ENCODE measurements at regions not wholly inside any gene's neighbourhood (a gene's known extent, or its start where the extent isn't known, plus 50 kb on each side); places are given as distances from the start of the nearest gene placed in this dataset.
"Not testable (repeated sequence)": the region's sequence is repeated elsewhere in the genome, so short reads cannot be mapped to it uniquely, and the experiment has no call there.

DNA sequence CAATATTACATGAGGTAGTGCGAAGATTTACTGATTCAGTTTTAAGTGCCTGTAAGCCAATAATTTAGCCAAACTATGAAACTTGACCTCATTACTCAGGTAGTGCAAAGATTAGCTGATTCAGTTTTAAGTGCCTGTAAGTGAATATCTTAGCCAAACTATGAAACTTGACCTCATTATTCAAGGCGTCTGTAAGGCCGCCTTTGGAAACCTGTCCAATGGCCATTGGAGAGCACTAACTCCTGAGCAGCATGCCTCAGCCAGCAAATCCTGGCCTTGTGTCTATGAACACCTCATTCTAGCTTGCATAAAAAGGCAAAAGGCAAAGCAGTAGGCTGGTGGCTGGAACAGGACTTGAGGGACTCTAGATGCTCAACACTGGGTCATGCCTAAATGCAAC lies 127.0 kb upstream of the GPR12 start:
- no peak for DNase-seq (ENCODE audit: low read depth)

- no peak for DNase-seq (ENCODE audit: low read depth)
These were observed 123.1 kb upstream of the GPR12 start for GRCh38 chr13:26883613-26884257.

DNA sequence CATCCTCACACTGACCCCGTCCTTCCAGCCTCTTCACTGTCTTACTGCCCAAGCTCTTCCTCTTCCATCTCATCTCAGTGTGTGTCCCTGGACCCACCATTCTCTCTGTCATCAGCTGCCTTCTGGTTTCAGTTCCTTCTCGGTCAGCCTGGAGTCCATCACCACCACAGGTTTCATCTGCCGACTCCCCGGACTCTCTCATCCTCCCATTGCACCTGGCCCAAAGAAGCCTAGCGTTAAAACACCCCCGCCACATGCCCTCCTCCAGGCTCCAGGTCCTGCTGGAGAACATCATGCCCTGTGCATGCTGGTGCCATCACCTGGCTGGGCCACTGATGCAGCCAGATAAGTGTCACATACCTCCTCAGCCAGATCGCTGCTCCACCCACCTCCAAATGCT lies 122.1 kb upstream of the GPR12 start:
- no peak for DNase-seq (ENCODE audit: low read depth)

GRCh38 chr13:26881154-26881553 lies 120.6 kb upstream of the GPR12 start:
- DNase-seq (ENCODE audit: low read depth), result no peak

- no peak for DNase-seq (ENCODE audit: low read depth)
These were observed 120.1 kb upstream of the GPR12 start for GRCh38 chr13:26880735-26881134.

DNA sequence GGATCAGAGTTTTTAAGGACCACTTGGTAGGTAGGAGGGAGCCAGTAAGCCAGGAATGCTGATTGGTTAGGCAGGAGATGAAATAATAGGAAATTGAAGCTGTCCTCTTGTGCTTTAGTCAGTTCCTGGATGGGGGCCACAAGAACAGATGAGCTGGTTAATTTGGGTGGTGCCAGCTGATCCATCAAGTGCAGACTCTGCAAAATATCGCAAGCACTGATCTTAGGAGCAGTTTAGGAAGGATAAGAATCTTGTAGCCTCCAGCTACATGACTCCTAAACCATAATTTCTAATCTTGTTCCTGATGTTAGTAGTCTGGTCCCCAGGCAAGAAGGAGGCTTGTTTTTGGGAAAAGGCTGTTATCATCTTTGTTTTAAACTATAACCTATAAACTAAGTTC lies 117.9 kb upstream of the GPR12 start:
- no peak for DNase-seq (ENCODE audit: low read depth)

DNA sequence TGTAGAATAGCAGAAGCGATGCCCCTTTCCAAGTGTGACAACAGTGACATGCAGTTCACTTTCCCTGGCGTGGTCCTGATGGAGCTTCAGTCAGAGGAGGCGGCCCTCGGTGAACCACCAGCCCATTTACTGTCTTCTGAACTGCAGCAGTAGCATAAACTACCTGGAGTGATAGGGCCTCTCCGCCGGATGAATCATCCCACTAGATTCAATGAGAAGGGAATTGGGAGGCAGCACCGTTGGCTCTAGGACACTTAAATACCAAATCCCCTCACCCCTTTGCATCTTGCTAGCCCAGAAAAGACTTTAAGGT lies 112.8 kb upstream of the GPR12 start:
- DNase-seq (ENCODE audit: low read depth), result no peak

GRCh38 chr13:26872525-26873385 lies 112.2 kb upstream of the GPR12 start:
- peak; percentile 8 for DNase-seq (ENCODE audit: low read depth)

GRCh38 chr13:26867451-26868091 lies 107.0 kb upstream of the GPR12 start:
- no peak for DNase-seq (ENCODE audit: low read depth)

GRCh38 chr13:26864576-26864975 lies 104.0 kb upstream of the GPR12 start:
- DNase-seq (ENCODE audit: low read depth), result no peak

DNA sequence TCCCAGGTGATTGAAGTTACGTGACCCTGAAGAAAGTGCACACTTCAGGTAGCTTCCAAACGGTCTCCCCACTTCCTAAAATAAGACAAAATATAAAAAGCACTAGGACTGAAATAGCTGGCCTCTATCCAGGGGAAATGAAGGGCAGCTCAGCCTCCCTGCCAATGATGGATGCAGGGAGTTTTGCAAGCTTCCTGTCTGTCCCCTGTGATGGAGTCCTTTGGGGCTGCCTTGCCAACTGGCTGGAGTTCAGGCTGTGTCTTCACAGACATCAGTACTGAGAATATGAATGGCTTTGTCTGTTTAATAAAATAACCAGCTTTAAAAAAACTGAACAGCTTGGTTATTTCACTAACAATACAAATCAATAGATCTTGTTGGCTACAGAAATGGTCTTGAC lies 101.4 kb upstream of the GPR12 start:
- no peak for DNase-seq (ENCODE audit: low read depth)

- no peak for DNase-seq (ENCODE audit: low read depth)
These were observed 95.3 kb upstream of the GPR12 start for GRCh38 chr13:26855921-26856320.

- no peak for DNase-seq (ENCODE audit: low read depth)
These were observed 94.5 kb upstream of the GPR12 start for GRCh38 chr13:26855071-26855470.

- DNase-seq (ENCODE audit: low read depth), result no peak
These were observed 92.7 kb upstream of the GPR12 start for GRCh38 chr13:26853323-26853722.

DNA sequence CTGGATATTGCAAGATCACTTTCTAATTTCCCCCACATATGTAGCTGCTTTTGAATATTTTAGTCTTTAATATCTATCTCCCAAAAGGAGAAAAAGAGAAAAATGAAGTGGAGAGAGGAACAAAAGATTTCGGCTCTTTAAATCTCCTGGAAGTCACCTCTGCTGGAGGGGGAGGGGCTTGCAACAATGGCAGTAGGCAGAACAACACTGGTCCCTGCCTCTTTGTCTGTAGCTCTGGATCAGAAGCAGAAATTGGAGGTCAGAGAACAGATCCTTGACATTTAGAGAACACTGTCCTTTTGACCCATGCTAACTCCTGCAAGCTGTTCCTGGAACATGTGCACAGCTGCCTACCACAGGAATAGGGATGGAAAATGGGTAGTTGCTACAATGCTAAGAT lies 86.7 kb upstream of the GPR12 start:
- DNase-seq (ENCODE audit: low read depth), result no peak

DNA sequence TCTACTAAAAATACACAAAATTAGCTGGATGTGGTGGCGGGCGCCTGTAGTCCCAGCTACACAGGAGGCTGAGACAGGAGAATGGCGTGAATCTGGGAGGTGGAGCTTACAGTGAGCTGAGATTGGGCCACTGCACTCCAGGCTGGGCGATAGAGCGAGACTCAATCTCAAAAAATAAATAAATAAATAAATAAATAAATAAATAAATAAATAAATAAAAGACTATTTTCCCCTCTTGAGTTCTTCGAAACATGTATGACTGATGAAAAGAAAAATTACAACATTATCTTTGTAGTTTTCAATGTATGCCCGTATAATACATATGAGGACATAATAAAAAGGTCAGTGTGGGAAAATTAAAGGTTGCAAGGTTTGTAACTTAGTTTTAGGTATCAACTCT lies 84.5 kb upstream of the GPR12 start:
- DNase-seq (ENCODE audit: low read depth), result not testable (repeated sequence)

DNA sequence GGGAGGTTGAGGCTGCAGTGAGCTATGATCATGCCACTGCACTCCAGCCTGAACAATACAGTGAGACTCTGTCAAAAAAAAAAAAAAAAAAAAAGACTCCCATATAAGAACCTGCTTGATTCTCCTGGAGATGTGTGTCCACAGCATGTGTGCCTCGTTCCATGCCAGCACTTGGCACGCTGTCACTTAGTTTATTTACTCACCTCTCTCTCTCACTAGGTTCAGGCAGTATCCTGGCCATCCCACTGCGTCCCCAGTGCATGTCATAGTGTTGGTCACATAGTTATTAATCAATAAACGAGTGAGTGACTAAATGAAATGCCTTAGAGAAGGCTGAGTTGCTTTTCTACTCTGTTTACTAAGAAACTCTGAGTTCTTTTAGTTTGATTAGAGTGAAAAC lies 79.1 kb upstream of the GPR12 start:
- DNase-seq (ENCODE audit: low read depth), result no peak

DNA sequence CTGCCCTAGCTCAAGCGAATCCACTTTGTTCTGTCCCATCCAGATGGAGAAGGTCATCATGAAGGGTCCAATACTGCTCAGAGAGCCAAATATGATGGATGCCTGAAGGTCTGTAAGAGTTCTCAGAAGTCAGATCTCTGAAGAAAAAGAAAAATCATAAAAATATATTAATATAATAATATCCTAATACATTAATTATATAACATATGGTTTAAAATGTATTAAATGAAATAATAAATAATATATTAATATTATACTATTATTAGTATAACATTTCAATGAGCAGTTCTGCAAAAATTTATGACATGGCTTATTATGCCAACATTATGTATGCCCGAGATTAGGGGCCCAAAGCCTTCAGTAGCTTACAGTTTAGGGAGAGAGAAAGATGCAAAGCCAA lies 78.2 kb upstream of the GPR12 start:
- DNase-seq (ENCODE audit: low read depth), result no peak

DNA sequence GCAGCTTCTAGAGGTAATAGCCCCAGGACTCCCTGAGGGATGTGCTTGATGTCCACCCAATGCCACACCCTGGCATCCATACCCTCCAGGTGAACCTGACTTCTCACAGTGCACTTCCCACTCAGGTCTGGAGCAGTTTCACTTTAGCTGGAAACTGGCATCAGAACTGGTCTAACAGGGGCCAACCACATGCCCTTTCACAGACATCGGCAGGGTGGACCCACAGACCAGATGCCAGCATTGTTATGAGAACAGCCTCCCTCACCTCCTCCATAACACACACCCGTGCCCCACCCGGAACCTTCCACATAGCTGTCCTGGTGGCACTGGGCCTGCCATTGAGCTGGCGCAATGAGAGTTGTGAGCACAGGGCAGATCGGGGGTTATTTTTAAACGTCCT lies 77.4 kb upstream of the GPR12 start:
- no peak for DNase-seq (ENCODE audit: low read depth)

- DNase-seq (ENCODE audit: low read depth), result no peak
These were observed 76.5 kb upstream of the GPR12 start for GRCh38 chr13:26837102-26837501.

DNA sequence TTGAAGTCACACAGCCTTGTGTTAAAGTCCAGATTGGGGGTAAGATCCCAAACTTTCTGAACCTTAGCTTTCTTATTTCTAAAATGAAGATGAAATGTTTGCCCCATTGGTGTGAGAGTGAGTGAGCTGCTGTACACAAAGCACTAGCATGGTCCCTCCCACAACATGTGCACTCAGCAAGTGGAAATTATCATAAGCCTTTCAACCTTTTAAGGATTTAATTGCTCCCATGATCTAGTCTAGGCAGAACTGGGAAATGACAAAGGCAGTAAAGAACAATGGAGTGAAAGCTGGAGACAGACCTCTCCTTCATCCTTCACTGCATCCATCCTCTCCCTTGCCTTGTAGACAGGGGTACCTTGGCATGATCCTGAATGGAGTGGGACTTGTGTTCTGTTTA lies 76.0 kb upstream of the GPR12 start:
- no peak for DNase-seq (ENCODE audit: low read depth)

- DNase-seq (ENCODE audit: low read depth), result no peak
These were observed 74.1 kb upstream of the GPR12 start for GRCh38 chr13:26834646-26835045.

- DNase-seq (ENCODE audit: low read depth), result no peak
These were observed 70.8 kb upstream of the GPR12 start for GRCh38 chr13:26831336-26831908.

All from stimulated activated CD8-positive, alpha-beta memory T cell treated with anti-CD3 and anti-CD28 coated beads, Interleukin-7, amount 100 ng/mL, for 24 hours (primary cell).